IMR-90 (cell line): ENCODE measurements at regions not wholly inside any gene's neighbourhood (a gene's known extent, or its start where the extent isn't known, plus 50 kb on each side); places are given as distances from the start of the nearest gene placed in this dataset.

Experiments
- ATAC-seq: fragments of 200-7000 bp; cut with Tn5 transposase; 2 replicates; pipeline ENCODE4 v1.9.1; 2020; ENCODE audit warnings: low read depth, mild to moderate bottlenecking, moderate library complexity
- BruUV-seq: library from RNA; stranded (reverse); fragments of 400-500 nt; replicated peaks from 2 replicates; lab custom pipeline; 2021; lab: Mats Ljungman, UMichigan
- CTCF ChIA-PET: fragments of 300-600 bp; formaldehyde crosslinking; extraction: SDS; loops from one replicate; lab custom pipeline; 2021; ENCODE audit warnings: antibody characterized with exemption; lab: Yijun Ruan, JAX
- POLR2A ChIA-PET: fragments of 300-600 bp; sonication (Branson Sonifier 250); formaldehyde crosslinking; loops from one replicate; lab custom pipeline; 2022; ENCODE audit warnings: antibody characterized with exemption; ENCODE audit not compliant: unreplicated experiment; lab: Charles Lee
- DNase-seq: peaks from one replicate; pipeline ENCODE4 v3.0.0; 2013
- H2AFZ ChIP-seq: replicated peaks from 2 replicates; pipeline ENCODE3; 2013; ENCODE audit warnings: low read length, mild to moderate bottlenecking; ENCODE audit not compliant: poor library complexity
- H2AK5ac ChIP-seq: 2 replicates; pipeline ENCODE4 v1.6.1; 2013; ENCODE audit warnings: low read depth, low read length, inconsistent platforms
- H2AK9ac ChIP-seq: replicated peaks from 2 replicates; pipeline ENCODE3; 2013; ENCODE audit warnings: mild to moderate bottlenecking, low read depth, low read length, moderate library complexity; ENCODE audit not compliant: poor library complexity
- H2BK120ac ChIP-seq: 2 replicates; pipeline ENCODE4 v1.6.1; 2013; ENCODE audit warnings: low read depth, low read length, inconsistent platforms
- H2BK15ac ChIP-seq: 3 replicates; pipeline ENCODE4 v1.6.1; 2013; ENCODE audit warnings: low read depth, low read length, inconsistent platforms
- H2BK20ac ChIP-seq: 2 replicates; pipeline ENCODE4 v1.6.1; 2013; ENCODE audit warnings: low read depth, mild to moderate bottlenecking, inconsistent platforms, low read length, moderate library complexity
- H2BK5ac ChIP-seq: 2 replicates; pipeline ENCODE4 v1.6.1; 2013; ENCODE audit warnings: mild to moderate bottlenecking, low read depth, low read length, inconsistent platforms; ENCODE audit not compliant: poor library complexity, severe bottlenecking
- H3K14ac ChIP-seq: replicated peaks from 2 replicates; pipeline ENCODE4 v1.6.1; 2013; ENCODE audit warnings: low read depth, low read length, inconsistent platforms
- H3K18ac ChIP-seq: 2 replicates; pipeline ENCODE4 v1.6.1; 2013; ENCODE audit warnings: low read depth, low read length, control low read depth
- H3K23ac ChIP-seq: 2 replicates; pipeline ENCODE4 v1.6.1; 2013; ENCODE audit warnings: low read depth, low read length, inconsistent platforms
- H3K27ac ChIP-seq: 2 replicates; pipeline ENCODE4 v1.5.1; 2013; ENCODE audit warnings: mild to moderate bottlenecking, control low read depth, low read length; ENCODE audit not compliant: insufficient read depth
- H3K27me3 ChIP-seq: 2 replicates; pipeline ENCODE4 v1.6.1; 2013; ENCODE audit warnings: low read length; ENCODE audit not compliant: control insufficient read depth, insufficient read depth
- H3K36me3 ChIP-seq: 2 replicates; pipeline ENCODE4 v1.6.1; 2013; ENCODE audit warnings: low read length, mixed read lengths; ENCODE audit not compliant: control insufficient read depth, insufficient read depth
- H3K4ac ChIP-seq: 2 replicates; pipeline ENCODE4 v1.6.1; 2013; ENCODE audit warnings: low read depth, low read length, inconsistent platforms
- H3K4me1 ChIP-seq: 2 replicates; pipeline ENCODE4 v1.6.1; 2013; ENCODE audit warnings: low read length, mixed read lengths; ENCODE audit not compliant: control insufficient read depth, insufficient read depth
- H3K4me2 ChIP-seq: 2 replicates; pipeline ENCODE4 v1.6.1; 2013; ENCODE audit warnings: low read depth, mild to moderate bottlenecking, control low read depth, low read length, moderate library complexity
- H3K4me3 ChIP-seq: 2 replicates; pipeline ENCODE4 v1.5.1; 2013; ENCODE audit warnings: low read depth, mild to moderate bottlenecking, control low read depth, low read length, moderate library complexity; ENCODE audit not compliant: insufficient read depth
- H3K56ac ChIP-seq: 2 replicates; pipeline ENCODE4 v1.6.1; 2013; ENCODE audit warnings: low read length, inconsistent platforms; ENCODE audit not compliant: insufficient read depth; ENCODE audit errors: extremely low read depth
- H3K79me1 ChIP-seq, 2 experiments: 2 replicates each; pipeline ENCODE4 v1.6.1; 2013; ENCODE audit warnings: low read length in 2 of 2, inconsistent platforms in 1 of 2, low read depth in 1 of 2
- H3K9ac ChIP-seq: 2 replicates; pipeline ENCODE4 v1.6.1; 2013; ENCODE audit warnings: low read depth, low read length, control low read depth
- H3K9me1 ChIP-seq: 2 replicates; pipeline ENCODE4 v1.6.1; 2013; ENCODE audit warnings: low read length, inconsistent platforms; ENCODE audit not compliant: insufficient read depth
- H3K9me3 ChIP-seq: 2 replicates; pipeline ENCODE4 v1.6.1; 2013; ENCODE audit warnings: low read length; ENCODE audit not compliant: control insufficient read depth, insufficient read depth
- H4K20me1 ChIP-seq: 2 replicates; pipeline ENCODE4 v1.6.1; 2013; ENCODE audit warnings: low read length, inconsistent platforms; ENCODE audit not compliant: insufficient read depth
- H4K5ac ChIP-seq: 2 replicates; pipeline ENCODE4 v1.6.1; 2013; ENCODE audit warnings: mild to moderate bottlenecking, low read depth, low read length, control low read depth
- H4K8ac ChIP-seq, 2 experiments: 2 replicates each; pipeline ENCODE4 v1.6.1; 2013; ENCODE audit warnings: low read depth in 2 of 2, low read length in 2 of 2, control low read depth in 1 of 2, inconsistent platforms in 1 of 2
- H4K91ac ChIP-seq: 2 replicates; pipeline ENCODE4 v1.6.1; 2013; ENCODE audit warnings: low read depth, low read length, inconsistent platforms; ENCODE audit not compliant: insufficient read depth
- FOS ChIP-seq: fragments of 150-350 bp; IDR thresholded peaks from 2 replicates; pipeline ENCODE4 v1.6.1; 2016; ENCODE audit warnings: low read depth, low read length
- MAFK ChIP-seq: IDR thresholded peaks from 2 replicates; pipeline ENCODE4 v1.6.1; 2012; ENCODE audit warnings: low read depth, low read length, improper control_type of control experiment
- POLR2A ChIP-seq: IDR thresholded peaks from 2 replicates; pipeline ENCODE4 v1.6.1; 2012; ENCODE audit warnings: mild to moderate bottlenecking, low read depth, low read length
- RCOR1 ChIP-seq: IDR thresholded peaks from 2 replicates; pipeline ENCODE4 v1.6.1; 2012; ENCODE audit warnings: mild to moderate bottlenecking, low read length, improper control_type of control experiment; ENCODE audit not compliant: insufficient replicate concordance
- SMC3 ChIP-seq: fragments of 150-350 bp; IDR thresholded peaks from 2 replicates; pipeline ENCODE4 v1.6.1; 2016; ENCODE audit warnings: low read depth, mild to moderate bottlenecking, antibody characterized with exemption, low read length, moderate library complexity
- dilution Hi-C: fragments of 300-500 bp; cut with HindIII; formaldehyde crosslinking; loops from one replicate; pipeline ENCODE4 v1.14.3; 2018; ENCODE audit warnings: low sequenced_read_pairs; ENCODE audit not compliant: unreplicated experiment
- in situ Hi-C: fragments of 300-500 bp; cut with MboI; formaldehyde crosslinking; loops from 3 replicates; pipeline ENCODE4 v1.14.3; 2019; ENCODE audit warnings: low sequenced_read_pairs, inconsistent platforms, mixed read lengths
- intact Hi-C: fragments of 100-400 bp; cut with micrococcal nuclease; formaldehyde crosslinking; loops from 2 replicates; pipeline ENCODE4 v1.10.0; 2022

GRCh38 chr4:35238793-35239192, 1005.5 kb downstream of the ARAP2 start:
- BruUV-seq = no TSS peak
- H2BK5ac ChIP-seq = no peak overlapping the region
- H2AK9ac ChIP-seq = no peak overlapping the region
- ATAC-seq (no peak), DNase-seq (no peak)
- H3K23ac ChIP-seq = no peak overlapping the region
- ChIA-PET CTCF (no interaction called here), POLR2A (no interaction called here)
- no peak overlapping the region for H3K14ac ChIP-seq
- no peak overlapping the region for H4K8ac ChIP-seq
- intact Hi-C loops = no loop called here
- in situ Hi-C loops = no loop called here
- H3K27ac ChIP-seq = no peak overlapping the region
- no peak overlapping the region for H2BK120ac ChIP-seq
- no peaks in the 10 kb centered on the region for H3K27me3 ChIP-seq
- no peak overlapping the region for H3K56ac ChIP-seq
- H2BK20ac ChIP-seq = no peak overlapping the region
- no peaks in the 10 kb centered on the region for H3K36me3 ChIP-seq
- dilution Hi-C loops = no loop called here
- H4K20me1 ChIP-seq = no peaks in the 10 kb centered on the region
- no peak overlapping the region for H4K5ac ChIP-seq
- no peak overlapping the region for H3K4ac ChIP-seq
- no peak overlapping the region for H3K9ac ChIP-seq
- H3K79me1 ChIP-seq = no peaks in the 10 kb centered on the region
- H2BK15ac ChIP-seq = no peak overlapping the region
- peaks cover 3% of the 10 kb centered on the region; the same call in 1 of the 2 replicates for H3K9me3 ChIP-seq
- H3K4me2 ChIP-seq = no peak overlapping the region
- H3K4me3 ChIP-seq = no peak overlapping the region
- no peak overlapping the region for H4K91ac ChIP-seq
- no peak overlapping the region for H2AFZ ChIP-seq
- no peaks in the 10 kb centered on the region for H3K4me1 ChIP-seq
- TF ChIP-seq MAFK = no peak
- TF ChIP-seq POLR2A = no peak
- TF ChIP-seq RCOR1 = no peak
- no peak for TF ChIP-seq SMC3
- no peak for TF ChIP-seq FOS
- H3K18ac ChIP-seq = no peak overlapping the region
- no peaks in the 10 kb centered on the region for H3K9me1 ChIP-seq
- no peak overlapping the region for H2AK5ac ChIP-seq
